Activated T-cell treated with anti-CD3 and anti-CD28 coated beads, Interleukin-2, amount 50 U/mL, for 4 hours (primary cell): ENCODE measurements at regions not wholly inside any gene's neighbourhood (a gene's known extent, or its start where the extent isn't known, plus 50 kb on each side); places are given as distances from the start of the nearest gene placed in this dataset.

Experiments
- ATAC-seq, 2 donors: fragments of 200-7000 bp; cut with Tn5 transposase; one replicate each; pipeline ENCODE4 v1.10.0; 2021
- DNase-seq: peaks from one replicate; pipeline ENCODE4 v3.0.0-alpha.2; 2020
- H3K27me3 Mint-ChIP-seq: one replicate; pipeline ENCODE4 v1.8.0; 2021; ENCODE audit warnings: low read depth, mixed read lengths
- H3K36me3 Mint-ChIP-seq: one replicate; pipeline ENCODE4 v1.8.0; 2022; ENCODE audit warnings: mixed read lengths; ENCODE audit not compliant: insufficient read depth
- H3K4me1 Mint-ChIP-seq: one replicate; pipeline ENCODE4 v1.8.0; 2021; ENCODE audit warnings: low read depth, mixed read lengths
- H3K4me3 Mint-ChIP-seq: one replicate; pipeline ENCODE4 v1.8.0; 2021; ENCODE audit warnings: mild to moderate bottlenecking, moderate library complexity, mixed read lengths
- H3K9me3 Mint-ChIP-seq: one replicate; pipeline ENCODE4 v1.8.0; 2021; ENCODE audit warnings: mixed read lengths

- Mint-ChIP-seq H3K4me3 (no peak overlapping the region), H3K9me3 (no peaks in the 10 kb centered on the region), H3K4me1 (peaks cover 9% of the 10 kb centered on the region), H3K27me3 (no peaks in the 10 kb centered on the region), H3K36me3 (no peaks in the 10 kb centered on the region)
- ATAC-seq (no peak), DNase-seq (no peak)
These were observed 279.4 kb downstream of the PARN start for GRCh38 chr16:14350626-14351025.

GRCh38 chr16:14350081-14350480 lies 279.0 kb downstream of the MRTFB start:
- peaks cover 5% of the 10 kb centered on the region for H3K4me1 Mint-ChIP-seq
- DNase-seq = no peak
- ATAC-seq = no peak
- H3K27me3 Mint-ChIP-seq = no peaks in the 10 kb centered on the region
- no peaks in the 10 kb centered on the region for H3K9me3 Mint-ChIP-seq
- H3K4me3 Mint-ChIP-seq = no peak overlapping the region
- H3K36me3 Mint-ChIP-seq = no peaks in the 10 kb centered on the region

- Mint-ChIP-seq H3K9me3 (peaks cover 6% of the 10 kb centered on the region), H3K36me3 (no peaks in the 10 kb centered on the region), H3K4me1 (no peaks in the 10 kb centered on the region), H3K4me3 (no peak overlapping the region), H3K27me3 (peaks cover 3% of the 10 kb centered on the region)
- DNase-seq = no peak
- no peak for ATAC-seq
These were observed 276.6 kb downstream of the MRTFB start for GRCh38 chr16:14347706-14348105.

- Mint-ChIP-seq H3K27me3 (peaks cover 3% of the 10 kb centered on the region), H3K9me3 (peaks cover 10% of the 10 kb centered on the region), H3K4me1 (no peaks in the 10 kb centered on the region), H3K4me3 (no peak overlapping the region), H3K36me3 (no peaks in the 10 kb centered on the region)
- no peak for DNase-seq
- ATAC-seq = no peak
These were observed 275.4 kb downstream of the MRTFB start for GRCh38 chr16:14346278-14347142.

- Mint-ChIP-seq H3K4me3 (no peak overlapping the region), H3K36me3 (no peaks in the 10 kb centered on the region), H3K27me3 (peaks cover 3% of the 10 kb centered on the region), H3K4me1 (no peaks in the 10 kb centered on the region), H3K9me3 (peaks cover 10% of the 10 kb centered on the region)
- ATAC-seq = no peak
- no peak for DNase-seq
These were observed 274.5 kb downstream of the MRTFB start for GRCh38 chr16:14345512-14346115.

- Mint-ChIP-seq H3K9me3 (peaks cover 10% of the 10 kb centered on the region), H3K4me1 (no peaks in the 10 kb centered on the region), H3K27me3 (peaks cover 3% of the 10 kb centered on the region), H3K36me3 (no peaks in the 10 kb centered on the region), H3K4me3 (no peak overlapping the region)
- DNase-seq (no peak), ATAC-seq (no peak)
These were observed 273.8 kb downstream of the MRTFB start for GRCh38 chr16:14344945-14345344.

GRCh38 chr16:14344292-14344691 lies 273.2 kb downstream of the MRTFB start:
- H3K4me1 Mint-ChIP-seq = no peaks in the 10 kb centered on the region
- H3K36me3 Mint-ChIP-seq = no peaks in the 10 kb centered on the region
- ATAC-seq = no peak
- no peak for DNase-seq
- H3K4me3 Mint-ChIP-seq = no peak overlapping the region
- peaks cover 3% of the 10 kb centered on the region for H3K27me3 Mint-ChIP-seq
- peaks cover 10% of the 10 kb centered on the region for H3K9me3 Mint-ChIP-seq

GRCh38 chr16:14341324-14342225 lies 270.5 kb downstream of the MRTFB start:
- no peak for ATAC-seq
- Mint-ChIP-seq H3K4me3 (no peak overlapping the region), H3K9me3 (peaks cover 10% of the 10 kb centered on the region), H3K36me3 (no peaks in the 10 kb centered on the region), H3K27me3 (peaks cover 3% of the 10 kb centered on the region), H3K4me1 (no peaks in the 10 kb centered on the region)
- no peak for DNase-seq

GRCh38 chr16:14339694-14340093 lies 268.6 kb downstream of the MRTFB start:
- no peak for ATAC-seq
- peaks cover 10% of the 10 kb centered on the region for H3K9me3 Mint-ChIP-seq
- no peak for DNase-seq
- H3K4me3 Mint-ChIP-seq = no peak overlapping the region
- no peaks in the 10 kb centered on the region for H3K36me3 Mint-ChIP-seq
- H3K27me3 Mint-ChIP-seq = peaks cover 3% of the 10 kb centered on the region
- H3K4me1 Mint-ChIP-seq = no peaks in the 10 kb centered on the region

- no peaks in the 10 kb centered on the region for H3K4me1 Mint-ChIP-seq
These were observed 267.9 kb downstream of the MRTFB start for GRCh38 chr16:14338969-14339368.

GRCh38 chr16:14338236-14338635 lies 267.1 kb downstream of the MRTFB start:
- H3K27me3 Mint-ChIP-seq = peaks cover 3% of the 10 kb centered on the region
- peaks cover 10% of the 10 kb centered on the region for H3K9me3 Mint-ChIP-seq
- no peaks in the 10 kb centered on the region for H3K4me1 Mint-ChIP-seq

More at GRCh38 chr16:14338969-14339368, 267.9 kb downstream of the MRTFB start:
- ATAC-seq = no peak
- no peak for DNase-seq
- H3K4me3 Mint-ChIP-seq = no peak overlapping the region
- H3K36me3 Mint-ChIP-seq = no peaks in the 10 kb centered on the region
- peaks cover 10% of the 10 kb centered on the region for H3K9me3 Mint-ChIP-seq
- H3K27me3 Mint-ChIP-seq = peaks cover 3% of the 10 kb centered on the region

GRCh38 chr16:14337303-14338191 lies 266.4 kb downstream of the MRTFB start:
- no peaks in the 10 kb centered on the region for H3K4me1 Mint-ChIP-seq
- DNase-seq (no peak), ATAC-seq (no peak)
- H3K36me3 Mint-ChIP-seq = no peaks in the 10 kb centered on the region
- H3K9me3 Mint-ChIP-seq = peaks cover 4% of the 10 kb centered on the region
- H3K4me3 Mint-ChIP-seq = no peak overlapping the region
- no peaks in the 10 kb centered on the region for H3K27me3 Mint-ChIP-seq

More at GRCh38 chr16:14338236-14338635, 267.1 kb downstream of the MRTFB start:
- no peak for ATAC-seq
- DNase-seq = no peak
- Mint-ChIP-seq H3K36me3 (no peaks in the 10 kb centered on the region), H3K4me3 (no peak overlapping the region)

- ATAC-seq = no peak
- no peak for DNase-seq
- Mint-ChIP-seq H3K9me3 (no peaks in the 10 kb centered on the region), H3K4me3 (no peak overlapping the region), H3K4me1 (no peaks in the 10 kb centered on the region), H3K27me3 (no peaks in the 10 kb centered on the region), H3K36me3 (no peaks in the 10 kb centered on the region)
These were observed 264.2 kb downstream of the MRTFB start for GRCh38 chr16:14335297-14335696.
